Left lobe of liver (tissue), 2 donors: ENCODE measurements at regions not wholly inside any gene's neighbourhood (a gene's known extent, or its start where the extent isn't known, plus 50 kb on each side); places are given as distances from the start of the nearest gene placed in this dataset.

ENCODE experiments used
- ATAC-seq: fragments of 200-7000 bp; cut with Tn5 transposase; one replicate; pipeline ENCODE4 v1.9.1; 2020; ENCODE audit warnings: mild to moderate bottlenecking, moderate library complexity
- DNase-seq: peaks from one replicate; pipeline ENCODE4 v3.0.0-alpha.2; 2020; ENCODE audit warnings: low spot score
- donor health status: DM: no; HTN: no; CAD: no; lungs with moderate emphysema.
- donor health status: DM: no; HTN: yes; CAD: no.

- DNase-seq (no peak), ATAC-seq (no peak)
Observed at GRCh38 chr5:22911019-22911418, 57.9 kb upstream of the CDH12 start.

- DNase-seq (no peak), ATAC-seq (no peak)
Observed at GRCh38 chr5:22910523-22910922, 57.4 kb upstream of the CDH12 start.

GRCh38 chr5:22908586-22908985 is 55.4 kb upstream of the CDH12 start:
- ATAC-seq (no peak), DNase-seq (no peak)

GRCh38 chr5:22908129-22908528 is 55.0 kb upstream of the CDH12 start:
- ATAC-seq: no peak
- DNase-seq: no peak
